ENCODE measurements at regions not wholly inside any gene's neighbourhood (a gene's known extent, or its start where the extent isn't known, plus 50 kb on each side); places are given as distances from the start of the nearest gene placed in this dataset.
A peak's percentile ranks its signal among the peaks of the same experiment; 100 is the strongest.

- peak; percentile 37; the same call in 1 of the 3 replicates for ATAC-seq
- TF ChIP-seq CREB5 (CRISPR knock-in tag; IDR thresholded peaks at IDR 0.05; ENCODE audit: low read depth) (no peak), ISL1 (CRISPR knock-in tag; IDR thresholded peaks at IDR 0.05) (no peak), ESRRG (CRISPR knock-in tag; IDR thresholded peaks at IDR 0.05) (no peak), ZFP30 (CRISPR knock-in tag; IDR thresholded peaks at IDR 0.05) (no peak), ZC3H10 (CRISPR knock-in tag; IDR thresholded peaks at IDR 0.05) (no peak), RARB (CRISPR knock-in tag; IDR thresholded peaks at IDR 0.05) (no peak), TSHZ2 (CRISPR knock-in tag; IDR thresholded peaks at IDR 0.05) (no peak), OSR1 (CRISPR knock-in tag; IDR thresholded peaks at IDR 0.05) (no peak), TCF4 (CRISPR knock-in tag; IDR thresholded peaks at IDR 0.05; ENCODE audit: borderline replicate concordance) (no peak), SNAI2 (CRISPR knock-in tag; IDR thresholded peaks at IDR 0.05) (no peak), PATZ1 (CRISPR knock-in tag; IDR thresholded peaks at IDR 0.05; ENCODE audit: borderline replicate concordance) (no peak), GLIS3 (CRISPR knock-in tag; IDR thresholded peaks at IDR 0.05) (no peak), TOX (CRISPR knock-in tag; IDR thresholded peaks at IDR 0.05; ENCODE audit: borderline replicate concordance) (no peak), ZFP3 (CRISPR knock-in tag; IDR thresholded peaks at IDR 0.05) (no peak)
Observed at GRCh38 chr22:27134315-27134701, 476.9 kb downstream of the MIAT start.

GRCh38 chr22:27135031-27135981, 477.9 kb downstream of the MIAT start:
- no peak; the same call in 2 of the 3 replicates for ATAC-seq
- TF ChIP-seq ISL1 (CRISPR knock-in tag; IDR thresholded peaks at IDR 0.05) = peak; percentile 47
- TF ChIP-seq BACH2 (CRISPR knock-in tag; IDR thresholded peaks at IDR 0.05; ENCODE audit: borderline replicate concordance) = no peak

GRCh38 chr22:27136596-27136995, 479.2 kb downstream of the MIAT start:
- no peak for TF ChIP-seq ARNTL (CRISPR knock-in tag; IDR thresholded peaks at IDR 0.05; ENCODE audit: borderline replicate concordance, low read depth)
- no peak for TF ChIP-seq PATZ1 (CRISPR knock-in tag; IDR thresholded peaks at IDR 0.05; ENCODE audit: borderline replicate concordance)
- no peak for TF ChIP-seq CREB5 (CRISPR knock-in tag; IDR thresholded peaks at IDR 0.05; ENCODE audit: low read depth)
- no peak for TF ChIP-seq PPARA (CRISPR knock-in tag; IDR thresholded peaks at IDR 0.05; ENCODE audit: borderline replicate concordance)
- TF ChIP-seq ZNF70 (CRISPR knock-in tag; IDR thresholded peaks at IDR 0.05) = no peak
- no peak for TF ChIP-seq TCF4 (CRISPR knock-in tag; IDR thresholded peaks at IDR 0.05; ENCODE audit: borderline replicate concordance)
- ATAC-seq = no peak
